ENCODE measurements at regions not wholly inside any gene's neighbourhood (a gene's known extent, or its start where the extent isn't known, plus 50 kb on each side); places are given as distances from the start of the nearest gene placed in this dataset.

- TF ChIP-seq CTCF (IDR thresholded peaks at IDR 0.05) = no peak
- TF ChIP-seq POLR2A (IDR thresholded peaks at IDR 0.05) = no peak
Observed at GRCh38 chr5:23260621-23261020, 246.8 kb upstream of the PRDM9 start.

All from body of pancreas (tissue), 4 donors.